Gastrocnemius medialis (tissue), 4 donors: ENCODE measurements at regions not wholly inside any gene's neighbourhood (a gene's known extent, or its start where the extent isn't known, plus 50 kb on each side); places are given as distances from the start of the nearest gene placed in this dataset.

Experiments
- POLR2A ChIP-seq, 2 donors: fragments of 450-650 bp; IDR thresholded peaks; one replicate each; pipeline ENCODE4 v1.6.1; 2017; ENCODE audit warnings: antibody characterized with exemption in 2 of 2, mild to moderate bottlenecking in 2 of 2, moderate library complexity in 2 of 2
- TF ChIP-seq, protein P1 (sequence below), 5 experiments: fragments of 450-650 bp in 3 of 5; fragments of 200-600 bp in 2 of 5; sonication (generic) in 2 of 5; IDR thresholded peaks in 4 of 5; conservative IDR thresholded peaks in 1 of 5; 1 replicate in 4 of 5; 2 replicates in 1 of 5; pipeline ENCODE4 v1.5.1; 2016 to 2019; ENCODE audit warnings: antibody characterized with exemption in 5 of 5, mild to moderate bottlenecking in 3 of 5, moderate library complexity in 3 of 5

- TF ChIP-seq, protein P1, sequence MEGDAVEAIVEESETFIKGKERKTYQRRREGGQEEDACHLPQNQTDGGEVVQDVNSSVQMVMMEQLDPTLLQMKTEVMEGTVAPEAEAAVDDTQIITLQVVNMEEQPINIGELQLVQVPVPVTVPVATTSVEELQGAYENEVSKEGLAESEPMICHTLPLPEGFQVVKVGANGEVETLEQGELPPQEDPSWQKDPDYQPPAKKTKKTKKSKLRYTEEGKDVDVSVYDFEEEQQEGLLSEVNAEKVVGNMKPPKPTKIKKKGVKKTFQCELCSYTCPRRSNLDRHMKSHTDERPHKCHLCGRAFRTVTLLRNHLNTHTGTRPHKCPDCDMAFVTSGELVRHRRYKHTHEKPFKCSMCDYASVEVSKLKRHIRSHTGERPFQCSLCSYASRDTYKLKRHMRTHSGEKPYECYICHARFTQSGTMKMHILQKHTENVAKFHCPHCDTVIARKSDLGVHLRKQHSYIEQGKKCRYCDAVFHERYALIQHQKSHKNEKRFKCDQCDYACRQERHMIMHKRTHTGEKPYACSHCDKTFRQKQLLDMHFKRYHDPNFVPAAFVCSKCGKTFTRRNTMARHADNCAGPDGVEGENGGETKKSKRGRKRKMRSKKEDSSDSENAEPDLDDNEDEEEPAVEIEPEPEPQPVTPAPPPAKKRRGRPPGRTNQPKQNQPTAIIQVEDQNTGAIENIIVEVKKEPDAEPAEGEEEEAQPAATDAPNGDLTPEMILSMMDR (IDR thresholded peaks at IDR 0.05 in 4 of 5, conservative IDR thresholded peaks at IDR 0.05 in 1 of 5), result no peak
- TF ChIP-seq POLR2A (IDR thresholded peaks at IDR 0.05), result no peak
Observed at GRCh38 chr5:126707080-126707479, 69.9 kb upstream of the LMNB1 start.
